HepG2 (cell line): ENCODE measurements at regions not wholly inside any gene's neighbourhood (a gene's known extent, or its start where the extent isn't known, plus 50 kb on each side); places are given as distances from the start of the nearest gene placed in this dataset.

ENCODE experiments used
- ATAC-seq: fragments of 200-7000 bp; cut with Tn5 transposase; 3 replicates; pipeline ENCODE4 v1.9.1; 2020; ENCODE audit warnings: mild to moderate bottlenecking, moderate library complexity
- BruUV-seq: library from RNA; stranded (reverse); fragments of 400-500 nt; replicated peaks from 2 replicates; lab custom pipeline; 2021; lab: Mats Ljungman, UMichigan
- CTCF ChIA-PET: fragments of 300-600 bp; formaldehyde crosslinking; extraction: SDS; loops from one replicate; lab custom pipeline; 2021; ENCODE audit warnings: low total read pairs, inconsistent platforms, low intra/inter-chr PET ratio; lab: Yijun Ruan, JAX
- POLR2A ChIA-PET: fragments of 350-600 bp; sonication (Branson Sonifier 250); formaldehyde crosslinking; loops from one replicate; lab custom pipeline; 2020; ENCODE audit warnings: antibody characterized with exemption, inconsistent platforms; lab: Yijun Ruan, JAX
- DNase-seq: peaks from one replicate; pipeline ENCODE4 v3.0.0-alpha.2; 2015; ENCODE audit warnings: low spot score
- FAIRE-seq: peaks from 3 replicates; lab custom pipeline; 2011; peaks lifted over from hg19 to GRCh38; lab: Jason Lieb, UNC
- H2AFZ ChIP-seq: one replicate; pipeline ENCODE4 v1.6.1; 2011; ENCODE audit warnings: low read length, inconsistent platforms
- H3K27ac ChIP-seq: fragments of 300-600 bp; 3 replicates; pipeline ENCODE4 v1.8.0; 2011; ENCODE audit warnings: mixed run types, mild to moderate bottlenecking, mixed read lengths, low read length, inconsistent platforms; ENCODE audit not compliant: insufficient read depth; ENCODE audit errors: extremely low read length
- H3K27me3 ChIP-seq, 2 experiments: fragments of 200-600 bp in 1 of 2; 2 replicates in 1 of 2; 3 replicates in 1 of 2; pipeline versions ENCODE4 v1.6.0 to v1.8.0; 2011; ENCODE audit warnings: low read length in 2 of 2, mild to moderate bottlenecking in 2 of 2, moderate library complexity in 2 of 2, inconsistent platforms in 1 of 2; ENCODE audit not compliant: insufficient read depth in 2 of 2, control insufficient read depth in 1 of 2
- H3K36me3 ChIP-seq, 2 experiments: fragments of 200-600 bp in 1 of 2; replicated peaks in 1 of 2; 2 replicates in 1 of 2; 3 replicates in 1 of 2; pipeline versions ENCODE4 v1.5.1 to v1.8.0; 2011; ENCODE audit warnings: low read length in 2 of 2, inconsistent platforms in 1 of 2; ENCODE audit not compliant: insufficient read depth in 2 of 2, control insufficient read depth in 1 of 2
- H3K4me1 ChIP-seq: 2 replicates; pipeline ENCODE4 v1.5.1; 2012; ENCODE audit warnings: low read length, inconsistent platforms; ENCODE audit not compliant: insufficient read depth
- H3K4me2 ChIP-seq: 2 replicates; pipeline ENCODE4 v1.6.0; 2011; ENCODE audit warnings: low read depth, low read length, inconsistent platforms
- H3K4me3 ChIP-seq, 3 experiments: fragments of 200-600 bp in 1 of 3; sonication (generic), shearing (Covaris generic) in 1 of 3; replicated peaks in 1 of 3; 2 replicates each; pipeline ENCODE4 v1.5.1; 2011 to 2016; ENCODE audit warnings: low read length in 3 of 3, inconsistent platforms in 2 of 3, low read depth in 2 of 3, mild to moderate bottlenecking in 2 of 3, control low read depth in 1 of 3, mixed read lengths in 1 of 3; ENCODE audit not compliant: insufficient read depth in 1 of 3
- H3K79me2 ChIP-seq: one replicate; pipeline ENCODE4 v1.6.1; 2011; ENCODE audit warnings: low read length, inconsistent platforms; ENCODE audit not compliant: insufficient read depth
- H3K9ac ChIP-seq: 2 replicates; pipeline ENCODE4 v1.6.0; 2011; ENCODE audit warnings: mild to moderate bottlenecking, low read depth, low read length, inconsistent platforms; ENCODE audit not compliant: insufficient read depth
- H3K9me3 ChIP-seq: 2 replicates; pipeline ENCODE4 v1.5.1; 2012; ENCODE audit warnings: mild to moderate bottlenecking, low read length
- H4K20me1 ChIP-seq: 2 replicates; pipeline ENCODE4 v1.6.0; 2011; ENCODE audit warnings: inconsistent platforms, mild to moderate bottlenecking, low read length, moderate library complexity; ENCODE audit not compliant: insufficient read depth
- ELF1 ChIP-seq: sonication (generic); formaldehyde crosslinking; IDR thresholded peaks from 2 replicates; pipeline ENCODE4 v1.4.0; 2020; ENCODE audit warnings: missing genetic modification reagents
- JDP2 ChIP-seq: sonication (generic); formaldehyde crosslinking; IDR thresholded peaks from 2 replicates; pipeline ENCODE4 v1.8.1; 2022; ENCODE audit warnings: missing genetic modification reagents, borderline replicate concordance
- RFX3 ChIP-seq: IDR thresholded peaks from 2 replicates; pipeline ENCODE4 v1.6.1; 2016; ENCODE audit warnings: missing biosample characterization, missing genetic modification reagents
- SMAD9 ChIP-seq: sonication (generic); formaldehyde crosslinking; IDR thresholded peaks from 2 replicates; pipeline ENCODE4 v1.5.1; 2020; ENCODE audit warnings: mild to moderate bottlenecking, missing genetic modification reagents
- ZEB1 ChIP-seq: IDR thresholded peaks from 2 replicates; pipeline ENCODE4 v1.6.1; 2012; ENCODE audit warnings: mild to moderate bottlenecking, low read depth, inconsistent platforms; ENCODE audit not compliant: insufficient replicate concordance
- ZFP90 ChIP-seq: sonication (generic); formaldehyde crosslinking; IDR thresholded peaks from 2 replicates; pipeline ENCODE4 v1.8.0; 2022; ENCODE audit warnings: missing genetic modification reagents, mild to moderate bottlenecking, inconsistent platforms, borderline replicate concordance
- WGBS: methylation state at CpG from one replicate; pipeline ENCODE4 v1.1.6; 2017; ENCODE audit warnings: low lambda C conversion rate; 5-methylcytosine and 5-hydroxymethylcytosine counted together
- in situ Hi-C: cut with HindIII; loops from 2 replicates; pipeline ENCODE4 v1.10.0; 2017; ENCODE audit warnings: low pct_unique_long_range_greater_than_20kb; ENCODE audit not compliant: extremely low pct_ligation_motif_present
- intact Hi-C: fragments of 100-400 bp; cut with micrococcal nuclease; formaldehyde crosslinking; loops from one replicate; pipeline ENCODE4 v1.10.0; 2022; ENCODE audit not compliant: unreplicated experiment
- TF ChIP-seq, protein P1 (sequence below): sonication (generic); formaldehyde crosslinking; IDR thresholded peaks from 2 replicates; pipeline ENCODE4 v1.8.1; 2023; ENCODE audit warnings: missing genetic modification reagents, mild to moderate bottlenecking, borderline replicate concordance
- TF ChIP-seq, protein P2 (sequence below): sonication (generic); formaldehyde crosslinking; IDR thresholded peaks from 2 replicates; pipeline ENCODE4 v1.5.1; 2020; ENCODE audit warnings: mild to moderate bottlenecking, missing genetic modification reagents, borderline replicate concordance

GRCh38 chrX:34426334-34426733 lies 230.8 kb downstream of the TMEM47 start:
- DNase-seq (no peak), FAIRE-seq (no peak), ATAC-seq (no peak)
- H4K20me1 ChIP-seq, result no peaks in the 10 kb centered on the region
- BruUV-seq, result no TSS peak
- H3K27ac ChIP-seq, result no peak overlapping the region
- H3K36me3 ChIP-seq, result no peaks in the 10 kb centered on the region
- H3K9me3 ChIP-seq, result peaks cover 23% of the 10 kb centered on the region
- TF ChIP-seq, protein P1, sequence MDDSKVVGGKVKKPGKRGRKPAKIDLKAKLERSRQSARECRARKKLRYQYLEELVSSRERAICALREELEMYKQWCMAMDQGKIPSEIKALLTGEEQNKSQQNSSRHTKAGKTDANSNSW, result no peak
- TF ChIP-seq, protein P2, sequence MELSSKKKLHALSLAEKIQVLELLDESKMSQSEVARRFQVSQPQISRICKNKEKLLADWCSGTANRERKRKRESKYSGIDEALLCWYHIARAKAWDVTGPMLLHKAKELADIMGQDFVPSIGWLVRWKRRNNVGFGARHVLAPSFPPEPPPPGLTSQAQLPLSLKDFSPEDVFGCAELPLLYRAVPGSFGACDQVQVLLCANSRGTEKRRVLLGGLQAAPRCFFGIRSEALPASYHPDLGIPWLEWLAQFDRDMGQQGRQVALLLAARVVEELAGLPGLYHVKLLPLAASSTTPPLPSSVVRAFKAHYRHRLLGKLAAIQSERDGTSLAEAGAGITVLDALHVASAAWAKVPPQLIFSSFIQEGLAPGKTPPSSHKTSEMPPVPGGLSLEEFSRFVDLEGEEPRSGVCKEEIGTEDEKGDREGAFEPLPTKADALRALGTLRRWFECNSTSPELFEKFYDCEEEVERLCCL (CRISPR knock-in tag), result no peak
- TF ChIP-seq ZEB1 (no peak), RFX3 (CRISPR knock-in tag) (no peak), ZFP90 (CRISPR knock-in tag) (no peak), SMAD9 (CRISPR knock-in tag) (no peak), ELF1 (CRISPR knock-in tag) (no peak)
- H3K4me3 ChIP-seq, result no peak overlapping the region
- no peak overlapping the region for H2AFZ ChIP-seq
- no peaks in the 10 kb centered on the region for H3K79me2 ChIP-seq
- in situ Hi-C loops (no loop called here), intact Hi-C loops (no loop called here)
- H3K27me3 ChIP-seq, result no peaks in the 10 kb centered on the region
- H3K4me2 ChIP-seq, result no peak overlapping the region
- no peaks in the 10 kb centered on the region for H3K4me1 ChIP-seq
- H3K9ac ChIP-seq, result no peak overlapping the region
- ChIA-PET POLR2A (no interaction called here), CTCF (no interaction called here)

DNA sequence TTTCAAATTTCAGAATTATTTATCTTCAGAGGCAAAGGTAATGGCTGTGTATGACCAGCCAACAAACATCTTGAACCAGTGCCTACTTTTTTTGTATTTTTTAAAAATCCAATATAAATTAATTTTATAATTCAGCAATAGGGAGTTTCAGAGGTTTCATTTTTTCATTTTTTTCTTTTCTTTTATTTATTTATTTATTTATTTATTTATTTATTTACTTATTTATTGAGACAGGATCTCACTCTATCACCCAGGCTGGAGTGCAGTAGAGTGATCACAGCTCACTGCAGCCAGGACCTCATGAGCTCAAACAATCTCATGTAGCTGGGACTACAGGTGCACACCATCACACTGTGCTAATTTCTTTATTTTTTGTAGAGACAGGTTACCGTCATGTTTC lies 250.5 kb downstream of the TMEM47 start:
- Histone ChIP-seq H3K4me3 (no peak overlapping the region), H3K4me1 (no peaks in the 10 kb centered on the region), H3K36me3 (no peaks in the 10 kb centered on the region), H3K27ac (no peak overlapping the region), H3K4me2 (no peak overlapping the region), H3K79me2 (no peaks in the 10 kb centered on the region), H3K9ac (no peak overlapping the region), H3K9me3 (peaks cover 7% of the 10 kb centered on the region; the same call in 1 of the 2 replicates), H4K20me1 (no peaks in the 10 kb centered on the region), H2AFZ (no peak overlapping the region), H3K27me3 (no peaks in the 10 kb centered on the region)
- ChIA-PET POLR2A (no interaction called here), CTCF (no interaction called here)
- BruUV-seq, result no TSS peak
- DNase-seq (no peak), ATAC-seq (no peak), FAIRE-seq (no peak)
- TF ChIP-seq JDP2, result no peak
- intact Hi-C loops (no loop called here), in situ Hi-C loops (no loop called here)
- no CpG with 5 or more reads among the region's 1 CpG for WGBS
